KMS-11 (cell line): ENCODE measurements at regions not wholly inside any gene's neighbourhood (a gene's known extent, or its start where the extent isn't known, plus 50 kb on each side); places are given as distances from the start of the nearest gene placed in this dataset.
A peak's percentile ranks its signal among the peaks of the same experiment; 100 is the strongest.

ENCODE experiments used
- H2AFZ ChIP-seq: fragments of 200-600 bp; sonication (generic); 2 replicates; pipeline ENCODE4 v1.6.1; 2016; ENCODE audit warnings: antibody characterized with exemption, mixed run types, low read depth
- H3K27ac ChIP-seq: fragments of 200-600 bp; sonication (generic); 2 replicates; pipeline ENCODE4 v1.6.1; 2016; ENCODE audit warnings: mild to moderate bottlenecking, mixed run types
- H3K27me3 ChIP-seq: fragments of 200-600 bp; sonication (generic); 2 replicates; pipeline ENCODE4 v1.6.1; 2017; ENCODE audit warnings: mild to moderate bottlenecking, low read depth, mixed run types, moderate library complexity; ENCODE audit not compliant: insufficient read depth
- H3K36me3 ChIP-seq: fragments of 200-600 bp; sonication (generic); 2 replicates; pipeline ENCODE4 v1.6.1; 2017; ENCODE audit warnings: mild to moderate bottlenecking, mixed run types; ENCODE audit not compliant: insufficient read depth
- H3K4me1 ChIP-seq: fragments of 200-600 bp; sonication (generic); 2 replicates; pipeline ENCODE4 v1.6.1; 2016; ENCODE audit warnings: mild to moderate bottlenecking, low read depth, mixed run types; ENCODE audit not compliant: poor library complexity, severe bottlenecking
- H3K4me2 ChIP-seq: fragments of 200-600 bp; sonication (generic); 2 replicates; pipeline ENCODE4 v1.7.0; 2016; ENCODE audit warnings: mild to moderate bottlenecking, mixed run types
- H3K4me3 ChIP-seq: fragments of 200-600 bp; sonication (generic); IDR thresholded peaks from 2 replicates; pipeline ENCODE4 v1.6.1; 2017; ENCODE audit warnings: low read depth, low read length, mixed read lengths; ENCODE audit not compliant: insufficient read depth
- H3K79me2 ChIP-seq: fragments of 200-600 bp; sonication (generic); 2 replicates; pipeline ENCODE4 v1.6.1; 2016; ENCODE audit warnings: low read depth, mixed run types; ENCODE audit not compliant: insufficient read depth
- H3K9ac ChIP-seq: fragments of 200-600 bp; sonication (generic); 2 replicates; pipeline ENCODE4 v1.6.1; 2016; ENCODE audit warnings: mild to moderate bottlenecking, mixed run types
- H4K20me1 ChIP-seq: fragments of 200-600 bp; sonication (generic); 2 replicates; pipeline ENCODE4 v1.6.1; 2016; ENCODE audit warnings: mild to moderate bottlenecking, mixed run types; ENCODE audit not compliant: insufficient read depth
- TF ChIP-seq, protein P1 (sequence below): fragments of 200-600 bp; sonication (generic); conservative IDR thresholded peaks from 2 replicates; pipeline ENCODE4 v1.6.1; 2017; ENCODE audit warnings: low read depth, mild to moderate bottlenecking, antibody characterized with exemption, low read length, moderate library complexity, mixed read lengths

DNA sequence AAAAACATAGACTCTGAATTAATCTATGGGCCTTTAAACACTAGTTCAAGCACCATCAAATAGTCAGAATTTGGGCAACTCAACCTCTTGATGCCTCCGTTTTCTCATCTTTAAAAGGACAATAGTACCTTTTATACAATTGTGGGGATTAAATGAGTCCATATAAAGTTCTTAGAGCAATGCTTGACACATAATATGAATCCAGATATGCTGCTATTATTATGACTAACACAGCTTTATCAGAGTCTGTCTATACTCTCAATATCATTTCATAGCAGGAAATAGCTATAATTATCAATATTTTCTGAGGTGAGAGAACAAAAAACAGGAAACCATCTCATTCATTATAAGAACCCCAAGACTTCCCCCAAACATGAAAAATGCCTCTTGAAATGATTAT, 430.5 kb upstream of the XYLT1 start:
- TF ChIP-seq, protein P1, sequence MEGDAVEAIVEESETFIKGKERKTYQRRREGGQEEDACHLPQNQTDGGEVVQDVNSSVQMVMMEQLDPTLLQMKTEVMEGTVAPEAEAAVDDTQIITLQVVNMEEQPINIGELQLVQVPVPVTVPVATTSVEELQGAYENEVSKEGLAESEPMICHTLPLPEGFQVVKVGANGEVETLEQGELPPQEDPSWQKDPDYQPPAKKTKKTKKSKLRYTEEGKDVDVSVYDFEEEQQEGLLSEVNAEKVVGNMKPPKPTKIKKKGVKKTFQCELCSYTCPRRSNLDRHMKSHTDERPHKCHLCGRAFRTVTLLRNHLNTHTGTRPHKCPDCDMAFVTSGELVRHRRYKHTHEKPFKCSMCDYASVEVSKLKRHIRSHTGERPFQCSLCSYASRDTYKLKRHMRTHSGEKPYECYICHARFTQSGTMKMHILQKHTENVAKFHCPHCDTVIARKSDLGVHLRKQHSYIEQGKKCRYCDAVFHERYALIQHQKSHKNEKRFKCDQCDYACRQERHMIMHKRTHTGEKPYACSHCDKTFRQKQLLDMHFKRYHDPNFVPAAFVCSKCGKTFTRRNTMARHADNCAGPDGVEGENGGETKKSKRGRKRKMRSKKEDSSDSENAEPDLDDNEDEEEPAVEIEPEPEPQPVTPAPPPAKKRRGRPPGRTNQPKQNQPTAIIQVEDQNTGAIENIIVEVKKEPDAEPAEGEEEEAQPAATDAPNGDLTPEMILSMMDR, result no peak
- Histone ChIP-seq H3K36me3 (no peaks in the 10 kb centered on the region), H3K27ac (no peak overlapping the region), H3K4me1 (no peaks in the 10 kb centered on the region), H3K4me3 (no peak overlapping the region), H3K9ac (no peak overlapping the region), H4K20me1 (no peaks in the 10 kb centered on the region), H3K79me2 (no peaks in the 10 kb centered on the region), H2AFZ (no peak overlapping the region), H3K27me3 (no peaks in the 10 kb centered on the region), H3K4me2 (no peak overlapping the region)

- H3K27me3 ChIP-seq, result no peaks in the 10 kb centered on the region
- no peaks in the 10 kb centered on the region for H3K4me1 ChIP-seq
- H3K36me3 ChIP-seq, result no peaks in the 10 kb centered on the region
- H3K27ac ChIP-seq, result no peak overlapping the region
- H3K79me2 ChIP-seq, result no peaks in the 10 kb centered on the region
- no peak overlapping the region for H3K4me3 ChIP-seq
- H3K9ac ChIP-seq, result no peak overlapping the region
- TF ChIP-seq, protein P1, result no peak
- no peak overlapping the region for H2AFZ ChIP-seq
- no peaks in the 10 kb centered on the region for H4K20me1 ChIP-seq
- H3K4me2 ChIP-seq, result no peak overlapping the region
Measured at GRCh38 chr16:17899141-17899540, 428.4 kb upstream of the XYLT1 start.

DNA sequence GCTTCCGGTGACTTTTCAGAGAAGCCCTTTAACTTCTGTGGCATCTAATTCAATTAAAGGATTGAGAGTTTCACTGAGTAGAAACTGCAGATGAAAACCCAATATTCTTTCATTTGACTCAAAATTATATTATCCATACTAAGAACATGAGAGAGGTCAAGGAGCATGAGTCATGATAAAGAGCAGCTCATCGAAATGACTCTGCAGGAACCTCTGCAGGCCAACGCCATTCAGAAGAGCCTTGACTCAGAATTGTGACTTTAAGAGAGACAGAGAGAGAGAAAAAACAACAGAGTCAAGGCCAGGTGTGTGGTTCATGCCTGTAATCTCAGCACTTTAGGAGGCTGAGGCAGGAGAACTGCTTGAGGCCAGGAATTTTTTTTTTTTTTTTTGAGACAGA, 417.2 kb upstream of the XYLT1 start:
- no peaks in the 10 kb centered on the region for H3K27me3 ChIP-seq
- H3K27ac ChIP-seq, result no peak overlapping the region
- H4K20me1 ChIP-seq, result no peaks in the 10 kb centered on the region
- no peaks in the 10 kb centered on the region for H3K36me3 ChIP-seq
- no peak overlapping the region for H3K4me3 ChIP-seq
- no peak overlapping the region for H2AFZ ChIP-seq
- TF ChIP-seq, protein P1, result no peak
- H3K9ac ChIP-seq, result no peak overlapping the region
- H3K4me2 ChIP-seq, result no peak overlapping the region
- peaks cover 21% of the 10 kb centered on the region for H3K4me1 ChIP-seq
- H3K79me2 ChIP-seq, result no peaks in the 10 kb centered on the region

- no peaks in the 10 kb centered on the region for H3K79me2 ChIP-seq
- H3K4me3 ChIP-seq, result no peak overlapping the region
- peaks cover 21% of the 10 kb centered on the region for H3K4me1 ChIP-seq
- peak overlapping the region; percentile 19; the same call in 1 of the 2 replicates for H3K27ac ChIP-seq
- H3K36me3 ChIP-seq, result no peaks in the 10 kb centered on the region
- H4K20me1 ChIP-seq, result no peaks in the 10 kb centered on the region
- H3K9ac ChIP-seq, result no peak overlapping the region
- H3K4me2 ChIP-seq, result peak overlapping the region; percentile 31; the same call in 1 of the 2 replicates
- H2AFZ ChIP-seq, result peak overlapping the region; percentile 8; the same call in 1 of the 2 replicates
- TF ChIP-seq, protein P1, result no peak
- no peaks in the 10 kb centered on the region for H3K27me3 ChIP-seq
Measured at GRCh38 chr16:17885659-17886207, 415.0 kb upstream of the XYLT1 start.
